ENCODE measurements at regions not wholly inside any gene's neighbourhood (a gene's known extent, or its start where the extent isn't known, plus 50 kb on each side); places are given as distances from the start of the nearest gene placed in this dataset.
"Not testable (repeated sequence)": the region's sequence is repeated elsewhere in the genome, so short reads cannot be mapped to it uniquely, and the experiment has no call there.

GRCh38 chr7:106346167-106346677 is 61.4 kb upstream of the NAMPT start:
- TF ChIP-seq CTCF (IDR thresholded peaks at IDR 0.05; ENCODE audit: low read depth, low read length), result no peak
- DNase-seq (ENCODE audit: extremely low read depth, low read depth), result no peak

GRCh38 chr7:106345421-106346166 is 60.8 kb upstream of the NAMPT start:
- DNase-seq (ENCODE audit: extremely low read depth, low read depth), result no peak
- TF ChIP-seq CTCF (IDR thresholded peaks at IDR 0.05; ENCODE audit: low read depth, low read length), result no peak

GRCh38 chr7:106344861-106345260 is 60.1 kb upstream of the NAMPT start:
- DNase-seq (ENCODE audit: extremely low read depth, low read depth), result no peak
- TF ChIP-seq CTCF (IDR thresholded peaks at IDR 0.05; ENCODE audit: low read depth, low read length), result no peak

GRCh38 chr7:106344211-106344610 is 59.4 kb upstream of the NAMPT start:
- no peak for DNase-seq (ENCODE audit: extremely low read depth, low read depth)
- TF ChIP-seq CTCF (IDR thresholded peaks at IDR 0.05; ENCODE audit: low read depth, low read length), result no peak

- DNase-seq (ENCODE audit: extremely low read depth, low read depth), result not testable (repeated sequence)
Measured at GRCh38 chr7:106342049-106342448, 57.3 kb upstream of the NAMPT start.

- not testable (repeated sequence) for DNase-seq (ENCODE audit: extremely low read depth, low read depth)
Measured at GRCh38 chr7:106340247-106340596, 55.4 kb upstream of the NAMPT start.

GRCh38 chr7:106339513-106340246 is 54.9 kb upstream of the NAMPT start:
- no peak for TF ChIP-seq CTCF (IDR thresholded peaks at IDR 0.05; ENCODE audit: low read depth, low read length)
- DNase-seq (ENCODE audit: extremely low read depth, low read depth), result no peak

GRCh38 chr7:106337754-106338153 is 53.0 kb upstream of the NAMPT start:
- no peak for TF ChIP-seq CTCF (IDR thresholded peaks at IDR 0.05; ENCODE audit: low read depth, low read length)
- no peak for DNase-seq (ENCODE audit: extremely low read depth, low read depth)

Data from AG09319 (cell line).